COR-L47 (cell line): ENCODE measurements at regions not wholly inside any gene's neighbourhood (a gene's known extent, or its start where the extent isn't known, plus 50 kb on each side); places are given as distances from the start of the nearest gene placed in this dataset.
"Not testable (repeated sequence)": the region's sequence is repeated elsewhere in the genome, so short reads cannot be mapped to it uniquely, and the experiment has no call there.

Experiments
- DNase-seq: peaks from one replicate; lab custom pipeline; 2025; lab: John Stamatoyannopoulos, UW

- DNase-seq, result no peak
Measured at GRCh38 chr2:16186661-16187481, 246.5 kb downstream of the MYCN start.

- no peak for DNase-seq
Measured at GRCh38 chr2:16185801-16186272, 245.5 kb downstream of the MYCN start.

GRCh38 chr2:16184945-16185660 lies 244.8 kb downstream of the MYCN start:
- no peak for DNase-seq

GRCh38 chr2:16184341-16184890 lies 244.1 kb downstream of the MYCN start:
- no peak for DNase-seq

GRCh38 chr2:16183345-16183744 lies 243.0 kb downstream of the MYCN start:
- no peak for DNase-seq

- no peak for DNase-seq
Measured at GRCh38 chr2:16182841-16183240, 242.5 kb downstream of the MYCN start.

GRCh38 chr2:16182311-16182815 lies 242.0 kb downstream of the MYCN start:
- DNase-seq, result not testable (repeated sequence)

GRCh38 chr2:16181741-16182090 lies 241.4 kb downstream of the MYCN start:
- no peak for DNase-seq

GRCh38 chr2:16181062-16181740 lies 240.9 kb downstream of the MYCN start:
- DNase-seq, result no peak

GRCh38 chr2:16180631-16181030 lies 240.3 kb downstream of the MYCN start:
- DNase-seq, result no peak

- no peak for DNase-seq
Measured at GRCh38 chr2:16179701-16180416, 239.5 kb downstream of the MYCN start.

- DNase-seq, result no peak
Measured at GRCh38 chr2:16178551-16179130, 238.3 kb downstream of the MYCN start.

GRCh38 chr2:16177671-16178180 lies 237.4 kb downstream of the MYCN start:
- DNase-seq, result no peak

- DNase-seq, result no peak
Measured at GRCh38 chr2:16176971-16177480, 236.7 kb downstream of the MYCN start.

GRCh38 chr2:16175247-16175825 lies 235.0 kb downstream of the MYCN start:
- DNase-seq, result no peak

- DNase-seq, result no peak
Measured at GRCh38 chr2:16174693-16175045, 234.3 kb downstream of the MYCN start.

GRCh38 chr2:16173893-16174692 lies 233.7 kb downstream of the MYCN start:
- no peak for DNase-seq

- DNase-seq, result no peak
Measured at GRCh38 chr2:16172324-16173175, 232.2 kb downstream of the MYCN start.
